Kidney epithelial cell (primary cell): ENCODE measurements at regions not wholly inside any gene's neighbourhood (a gene's known extent, or its start where the extent isn't known, plus 50 kb on each side); places are given as distances from the start of the nearest gene placed in this dataset.

Source experiments
- DNase-seq: peaks from one replicate; pipeline ENCODE4 v3.0.0-alpha.2; 2010; ENCODE audit warnings: low read depth
- H3K27me3 ChIP-seq: 2 replicates; pipeline ENCODE4 v1.6.0; 2011; ENCODE audit warnings: low read length; ENCODE audit not compliant: control insufficient read depth, insufficient read depth
- H3K36me3 ChIP-seq: 2 replicates; pipeline ENCODE4 v1.5.1; 2011; ENCODE audit warnings: low read length; ENCODE audit not compliant: control insufficient read depth, insufficient read depth
- H3K4me3 ChIP-seq: 2 replicates; pipeline ENCODE4 v1.5.1; 2011; ENCODE audit warnings: low read depth, mild to moderate bottlenecking, control low read depth, low read length
- TF ChIP-seq, protein P1 (sequence below): IDR thresholded peaks from 2 replicates; pipeline ENCODE4 v1.5.1; 2011; ENCODE audit warnings: mild to moderate bottlenecking, moderate library complexity, low read length, control low read depth, inconsistent platforms; ENCODE audit not compliant: insufficient read depth, poor library complexity, severe bottlenecking

GRCh38 chr4:4680758-4681157 lies 138.9 kb upstream of the STX18 start:
- Histone ChIP-seq H3K36me3 (no peaks in the 10 kb centered on the region), H3K4me3 (no peak overlapping the region), H3K27me3 (peaks cover 4% of the 10 kb centered on the region)
- no peak for DNase-seq
- TF ChIP-seq, protein P1, sequence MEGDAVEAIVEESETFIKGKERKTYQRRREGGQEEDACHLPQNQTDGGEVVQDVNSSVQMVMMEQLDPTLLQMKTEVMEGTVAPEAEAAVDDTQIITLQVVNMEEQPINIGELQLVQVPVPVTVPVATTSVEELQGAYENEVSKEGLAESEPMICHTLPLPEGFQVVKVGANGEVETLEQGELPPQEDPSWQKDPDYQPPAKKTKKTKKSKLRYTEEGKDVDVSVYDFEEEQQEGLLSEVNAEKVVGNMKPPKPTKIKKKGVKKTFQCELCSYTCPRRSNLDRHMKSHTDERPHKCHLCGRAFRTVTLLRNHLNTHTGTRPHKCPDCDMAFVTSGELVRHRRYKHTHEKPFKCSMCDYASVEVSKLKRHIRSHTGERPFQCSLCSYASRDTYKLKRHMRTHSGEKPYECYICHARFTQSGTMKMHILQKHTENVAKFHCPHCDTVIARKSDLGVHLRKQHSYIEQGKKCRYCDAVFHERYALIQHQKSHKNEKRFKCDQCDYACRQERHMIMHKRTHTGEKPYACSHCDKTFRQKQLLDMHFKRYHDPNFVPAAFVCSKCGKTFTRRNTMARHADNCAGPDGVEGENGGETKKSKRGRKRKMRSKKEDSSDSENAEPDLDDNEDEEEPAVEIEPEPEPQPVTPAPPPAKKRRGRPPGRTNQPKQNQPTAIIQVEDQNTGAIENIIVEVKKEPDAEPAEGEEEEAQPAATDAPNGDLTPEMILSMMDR = no peak

- no peak overlapping the region for H3K4me3 ChIP-seq
- DNase-seq = no peak
- peaks cover 4% of the 10 kb centered on the region for H3K27me3 ChIP-seq
- no peaks in the 10 kb centered on the region for H3K36me3 ChIP-seq
- TF ChIP-seq, protein P1 = no peak
Observed at GRCh38 chr4:4680243-4680642, 138.4 kb upstream of the STX18 start.

DNA sequence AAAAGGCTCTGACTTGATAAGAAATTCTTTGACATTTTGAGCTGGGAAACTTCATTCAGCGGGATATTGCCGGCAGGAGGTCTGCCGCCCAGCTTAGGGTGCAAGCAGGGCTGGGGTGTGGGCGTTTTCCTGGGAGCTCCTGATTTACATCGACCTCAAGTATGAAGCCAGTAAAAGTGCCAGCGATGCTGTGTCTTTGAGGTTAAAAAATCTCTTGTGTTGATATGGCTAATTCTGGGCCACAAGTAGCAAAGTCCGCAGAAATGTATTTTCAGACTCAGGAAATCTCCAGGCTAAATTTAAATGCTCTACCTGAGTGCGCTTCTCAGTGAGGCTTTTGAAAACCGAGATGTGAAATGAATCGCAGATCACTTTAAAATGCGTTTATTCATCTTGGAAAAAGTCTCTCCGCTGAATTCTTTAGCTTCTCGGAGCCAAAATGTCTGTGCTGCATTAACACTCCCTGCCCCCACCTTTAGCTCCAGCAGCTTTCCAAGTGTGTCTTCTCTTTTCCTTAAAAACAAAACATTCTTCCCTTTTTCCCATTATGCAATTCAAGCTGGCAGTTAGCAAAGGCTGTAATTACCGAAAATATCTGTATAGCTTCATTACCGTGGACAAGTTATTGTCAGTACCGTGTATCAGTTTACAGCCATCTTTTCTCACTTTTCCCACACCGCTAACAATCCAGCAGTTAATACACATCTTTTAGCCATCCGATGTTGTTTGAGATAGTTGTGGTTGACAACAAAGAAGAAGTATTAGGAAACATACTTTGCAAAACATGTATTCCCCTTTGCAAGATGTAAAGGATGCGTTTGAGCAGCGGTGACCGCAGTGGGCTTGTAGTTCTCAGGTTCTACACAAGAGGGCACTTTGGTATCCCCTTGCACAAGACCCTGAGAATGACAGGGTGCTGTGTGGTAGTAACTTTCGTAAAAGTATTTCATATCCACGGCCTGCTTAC lies 136.0 kb upstream of the STX18 start:
- TF ChIP-seq, protein P1 = peak; percentile 47
- H3K36me3 ChIP-seq = no peaks in the 10 kb centered on the region
- H3K27me3 ChIP-seq = peaks cover 4% of the 10 kb centered on the region
- DNase-seq = no peak
- no peak overlapping the region for H3K4me3 ChIP-seq

DNA sequence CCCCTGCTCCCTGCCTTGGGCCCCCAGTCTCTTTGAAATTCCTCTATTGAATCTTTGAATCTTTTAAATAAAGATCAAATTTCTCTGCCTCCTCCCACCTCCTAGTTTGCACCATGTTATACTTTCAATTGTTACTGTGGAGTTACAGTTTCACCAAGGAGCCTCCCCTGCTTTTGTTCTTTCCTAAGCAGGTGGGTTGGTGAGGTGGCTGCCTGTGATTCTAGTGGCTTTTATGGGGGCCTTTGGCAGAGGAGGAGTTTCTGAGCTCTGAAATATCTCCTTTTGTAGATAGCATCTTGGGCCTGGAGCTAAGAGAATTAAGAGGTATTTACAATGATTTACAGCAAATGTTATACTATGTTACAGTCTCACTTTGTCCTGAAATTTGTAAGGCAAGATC lies 133.8 kb upstream of the STX18 start:
- Histone ChIP-seq H3K27me3 (peaks cover 3% of the 10 kb centered on the region), H3K36me3 (no peaks in the 10 kb centered on the region), H3K4me3 (no peak overlapping the region)
- TF ChIP-seq, protein P1 = no peak
- DNase-seq = no peak

DNA sequence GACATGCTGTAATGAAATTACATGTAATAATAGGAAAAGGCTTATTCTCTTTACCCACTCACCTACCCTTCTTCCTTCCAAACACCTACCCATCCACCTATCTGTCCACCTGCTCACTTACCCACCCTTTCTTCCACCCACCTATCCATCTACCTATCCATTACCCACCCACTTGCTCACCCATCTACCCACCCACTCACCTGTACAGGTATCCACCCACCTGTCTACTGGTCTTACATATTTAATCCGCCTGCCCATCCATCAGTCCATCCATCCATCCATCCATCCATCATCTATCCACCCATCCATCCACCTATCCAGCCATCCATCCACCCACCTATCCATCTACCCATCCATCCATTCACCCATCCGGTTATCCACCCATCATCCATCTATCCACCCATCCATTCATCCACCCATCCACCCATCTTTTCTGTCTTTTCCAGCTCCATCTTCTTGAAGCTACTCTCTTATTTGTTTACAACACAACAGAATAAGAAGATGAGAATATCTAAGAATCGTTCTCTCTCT lies 133.3 kb upstream of the STX18 start:
- Histone ChIP-seq H3K36me3 (no peaks in the 10 kb centered on the region), H3K27me3 (peaks cover 3% of the 10 kb centered on the region), H3K4me3 (no peak overlapping the region)
- TF ChIP-seq, protein P1 = no peak
- DNase-seq = no peak

DNA sequence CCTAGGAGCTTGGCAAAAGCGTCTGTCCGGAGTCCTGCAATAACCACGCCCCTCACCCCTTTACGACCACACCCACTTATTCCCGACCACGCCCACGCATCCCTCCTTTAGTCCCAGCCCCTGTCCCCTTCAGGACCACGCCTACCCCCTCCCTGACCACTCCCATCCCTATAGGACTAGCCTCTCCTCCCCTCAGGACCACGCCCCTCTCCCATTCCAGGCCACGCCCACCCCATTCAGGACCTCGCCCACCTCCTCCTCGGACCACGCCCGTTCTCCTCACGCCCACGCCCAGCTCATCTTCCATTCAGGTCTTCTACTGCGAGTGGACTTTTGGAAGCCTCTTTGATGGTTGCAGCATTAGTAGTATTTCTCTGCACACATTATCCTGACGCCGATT lies 131.2 kb upstream of the STX18 start:
- peaks cover 3% of the 10 kb centered on the region for H3K27me3 ChIP-seq
- no peak for DNase-seq
- no peaks in the 10 kb centered on the region for H3K36me3 ChIP-seq
- TF ChIP-seq, protein P1 = no peak
- no peak overlapping the region for H3K4me3 ChIP-seq
